HepG2 (cell line): ENCODE measurements at regions not wholly inside any gene's neighbourhood (a gene's known extent, or its start where the extent isn't known, plus 50 kb on each side); places are given as distances from the start of the nearest gene placed in this dataset.

Experiments
- ATAC-seq: fragments of 200-7000 bp; cut with Tn5 transposase; 3 replicates; pipeline ENCODE4 v1.9.1; 2020; ENCODE audit warnings: mild to moderate bottlenecking, moderate library complexity
- BruUV-seq: library from RNA; stranded (reverse); fragments of 400-500 nt; replicated peaks from 2 replicates; lab custom pipeline; 2021; lab: Mats Ljungman, UMichigan
- CTCF ChIA-PET: fragments of 300-600 bp; formaldehyde crosslinking; extraction: SDS; loops from one replicate; lab custom pipeline; 2021; ENCODE audit warnings: low total read pairs, inconsistent platforms, low intra/inter-chr PET ratio; lab: Yijun Ruan, JAX
- POLR2A ChIA-PET: fragments of 350-600 bp; sonication (Branson Sonifier 250); formaldehyde crosslinking; loops from one replicate; lab custom pipeline; 2020; ENCODE audit warnings: antibody characterized with exemption, inconsistent platforms; lab: Yijun Ruan, JAX
- DNase-seq: peaks from one replicate; pipeline ENCODE4 v3.0.0-alpha.2; 2015; ENCODE audit warnings: low spot score
- FAIRE-seq: peaks from 3 replicates; lab custom pipeline; 2011; peaks lifted over from hg19 to GRCh38; lab: Jason Lieb, UNC
- H2AFZ ChIP-seq: one replicate; pipeline ENCODE4 v1.6.1; 2011; ENCODE audit warnings: low read length, inconsistent platforms
- H3K27ac ChIP-seq: fragments of 300-600 bp; 3 replicates; pipeline ENCODE4 v1.8.0; 2011; ENCODE audit warnings: mixed run types, mild to moderate bottlenecking, mixed read lengths, low read length, inconsistent platforms; ENCODE audit not compliant: insufficient read depth; ENCODE audit errors: extremely low read length
- H3K27me3 ChIP-seq, 2 experiments: fragments of 200-600 bp in 1 of 2; 2 replicates in 1 of 2; 3 replicates in 1 of 2; pipeline versions ENCODE4 v1.6.0 to v1.8.0; 2011; ENCODE audit warnings: low read length in 2 of 2, mild to moderate bottlenecking in 2 of 2, moderate library complexity in 2 of 2, inconsistent platforms in 1 of 2; ENCODE audit not compliant: insufficient read depth in 2 of 2, control insufficient read depth in 1 of 2
- H3K36me3 ChIP-seq, 2 experiments: fragments of 200-600 bp in 1 of 2; replicated peaks in 1 of 2; 2 replicates in 1 of 2; 3 replicates in 1 of 2; pipeline versions ENCODE4 v1.5.1 to v1.8.0; 2011; ENCODE audit warnings: low read length in 2 of 2, inconsistent platforms in 1 of 2; ENCODE audit not compliant: insufficient read depth in 2 of 2, control insufficient read depth in 1 of 2
- H3K4me1 ChIP-seq: 2 replicates; pipeline ENCODE4 v1.5.1; 2012; ENCODE audit warnings: low read length, inconsistent platforms; ENCODE audit not compliant: insufficient read depth
- H3K4me2 ChIP-seq: 2 replicates; pipeline ENCODE4 v1.6.0; 2011; ENCODE audit warnings: low read depth, low read length, inconsistent platforms
- H3K4me3 ChIP-seq, 3 experiments: fragments of 200-600 bp in 1 of 3; sonication (generic), shearing (Covaris generic) in 1 of 3; replicated peaks in 1 of 3; 2 replicates each; pipeline ENCODE4 v1.5.1; 2011 to 2016; ENCODE audit warnings: low read length in 3 of 3, inconsistent platforms in 2 of 3, low read depth in 2 of 3, mild to moderate bottlenecking in 2 of 3, control low read depth in 1 of 3, mixed read lengths in 1 of 3; ENCODE audit not compliant: insufficient read depth in 1 of 3
- H3K79me2 ChIP-seq: one replicate; pipeline ENCODE4 v1.6.1; 2011; ENCODE audit warnings: low read length, inconsistent platforms; ENCODE audit not compliant: insufficient read depth
- H3K9ac ChIP-seq: 2 replicates; pipeline ENCODE4 v1.6.0; 2011; ENCODE audit warnings: mild to moderate bottlenecking, low read depth, low read length, inconsistent platforms; ENCODE audit not compliant: insufficient read depth
- H3K9me3 ChIP-seq: 2 replicates; pipeline ENCODE4 v1.5.1; 2012; ENCODE audit warnings: mild to moderate bottlenecking, low read length
- H4K20me1 ChIP-seq: 2 replicates; pipeline ENCODE4 v1.6.0; 2011; ENCODE audit warnings: inconsistent platforms, mild to moderate bottlenecking, low read length, moderate library complexity; ENCODE audit not compliant: insufficient read depth
- E2F5 ChIP-seq: sonication (generic); formaldehyde crosslinking; conservative IDR thresholded peaks from 2 replicates; pipeline ENCODE4 v1.4.0; 2020; ENCODE audit warnings: missing genetic modification reagents
- ESRRA ChIP-seq: sonication (generic); formaldehyde crosslinking; IDR thresholded peaks from 2 replicates; pipeline ENCODE4 v1.5.1; 2020; ENCODE audit warnings: mild to moderate bottlenecking, low read depth, missing genetic modification reagents
- IKZF5 ChIP-seq: IDR thresholded peaks from 2 replicates; pipeline ENCODE4 v1.6.1; 2018; ENCODE audit warnings: missing genetic modification reagents, mild to moderate bottlenecking, missing compliant biosample characterization
- LRRFIP1 ChIP-seq: sonication (generic); formaldehyde crosslinking; conservative IDR thresholded peaks from 2 replicates; pipeline ENCODE4 v1.4.0; 2020; ENCODE audit warnings: missing genetic modification reagents
- NFAT5 ChIP-seq: sonication (generic); formaldehyde crosslinking; IDR thresholded peaks from 2 replicates; pipeline ENCODE4 v1.4.0; 2020; ENCODE audit warnings: missing genetic modification reagents
- NPAS2 ChIP-seq: sonication (generic); formaldehyde crosslinking; IDR thresholded peaks from 2 replicates; pipeline ENCODE4 v1.8.0; 2022; ENCODE audit warnings: mild to moderate bottlenecking, missing genetic modification reagents, borderline replicate concordance
- RXRA ChIP-seq: sonication (generic); formaldehyde crosslinking; IDR thresholded peaks from 2 replicates; pipeline ENCODE4 v1.5.1; 2020; ENCODE audit warnings: missing genetic modification reagents
- STAG1 ChIP-seq: sonication (generic); formaldehyde crosslinking; IDR thresholded peaks from 2 replicates; pipeline ENCODE4 v1.4.0; 2020; ENCODE audit warnings: missing genetic modification reagents
- TRAFD1 ChIP-seq: sonication (generic); formaldehyde crosslinking; IDR thresholded peaks from 2 replicates; pipeline ENCODE4 v1.5.1; 2020; ENCODE audit warnings: missing genetic modification reagents, mild to moderate bottlenecking, borderline replicate concordance
- ZNF30 ChIP-seq: sonication (generic); formaldehyde crosslinking; IDR thresholded peaks from 2 replicates; pipeline ENCODE4 v1.5.0; 2020; ENCODE audit warnings: mild to moderate bottlenecking, missing genetic modification reagents
- ZNF503 ChIP-seq: sonication (generic); formaldehyde crosslinking; IDR thresholded peaks from 2 replicates; pipeline ENCODE4 v1.4.0; 2020; ENCODE audit warnings: missing genetic modification reagents
- WGBS: methylation state at CpG from one replicate; pipeline ENCODE4 v1.1.6; 2017; ENCODE audit warnings: low lambda C conversion rate; 5-methylcytosine and 5-hydroxymethylcytosine counted together
- in situ Hi-C: cut with HindIII; loops from 2 replicates; pipeline ENCODE4 v1.10.0; 2017; ENCODE audit warnings: low pct_unique_long_range_greater_than_20kb; ENCODE audit not compliant: extremely low pct_ligation_motif_present
- intact Hi-C: fragments of 100-400 bp; cut with micrococcal nuclease; formaldehyde crosslinking; loops from one replicate; pipeline ENCODE4 v1.10.0; 2022; ENCODE audit not compliant: unreplicated experiment

- Histone ChIP-seq H3K9me3 (no peaks in the 10 kb centered on the region), H3K4me1 (0 out of 2 replicates have a peak, but pooled peaks cover 6% of the 10 kb centered on the region), H3K36me3 (no peaks in the 10 kb centered on the region), H3K4me3 (no peak overlapping the region), H4K20me1 (no peaks in the 10 kb centered on the region; the same call in 1 of the 2 replicates), H3K79me2 (no peaks in the 10 kb centered on the region), H2AFZ (no peak overlapping the region), H3K9ac (no peak overlapping the region), H3K4me2 (no peak overlapping the region), H3K27me3 (peaks cover 3 to 68% of the 10 kb centered on the region in 2 experiments; a peak in 4 of 5 replicates), H3K27ac (no peak overlapping the region)
- no TSS peak for BruUV-seq
- no peak for ATAC-seq
- POLR2A ChIA-PET: no interaction called here
- CTCF ChIA-PET: no interaction called here
- no peak for DNase-seq
- intact Hi-C loops: no loop called here
- no peak for FAIRE-seq
- 35% methylated on average over 8 of the region's 8 CpGs for WGBS
- in situ Hi-C loops: no loop called here
- TF ChIP-seq STAG1: no peak
- no peak for TF ChIP-seq NPAS2 (CRISPR knock-in tag)
- TF ChIP-seq IKZF5 (CRISPR knock-in tag): no peak
- TF ChIP-seq TRAFD1 (CRISPR knock-in tag): no peak
- TF ChIP-seq ESRRA (CRISPR knock-in tag): no peak
- TF ChIP-seq RXRA (CRISPR knock-in tag): no peak
- no peak for TF ChIP-seq ZNF503
- no peak for TF ChIP-seq NFAT5 (CRISPR knock-in tag)
- no peak for TF ChIP-seq E2F5
- no peak for TF ChIP-seq LRRFIP1
- TF ChIP-seq ZNF30 (CRISPR knock-in tag): no peak
Observed at GRCh38 chr2:100673115-100673514, 110.3 kb downstream of the PDCL3 start.
